ENCODE measurements at regions not wholly inside any gene's neighbourhood (a gene's known extent, or its start where the extent isn't known, plus 50 kb on each side); places are given as distances from the start of the nearest gene placed in this dataset.

DNA sequence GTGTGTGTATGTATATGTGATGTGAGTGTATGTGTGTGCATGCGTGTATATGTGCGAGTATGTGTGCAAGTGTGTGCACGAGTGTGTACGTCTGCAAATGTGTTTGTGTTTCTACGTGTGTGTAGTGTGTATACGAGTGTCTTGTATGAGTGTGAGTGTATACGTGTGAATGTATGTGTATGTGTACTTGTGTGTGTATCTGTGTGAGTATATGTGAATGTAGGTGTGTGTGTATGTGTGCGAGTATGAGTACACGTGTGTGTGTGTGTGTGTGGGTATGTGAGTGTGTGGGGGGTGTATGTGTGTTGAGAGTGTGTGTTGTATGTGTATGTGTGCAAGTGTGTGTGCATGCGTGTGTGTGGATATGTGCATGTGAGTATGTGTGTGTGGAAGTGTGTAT is 602.0 kb upstream of the CDH4 start:
- TF ChIP-seq, protein P1, sequence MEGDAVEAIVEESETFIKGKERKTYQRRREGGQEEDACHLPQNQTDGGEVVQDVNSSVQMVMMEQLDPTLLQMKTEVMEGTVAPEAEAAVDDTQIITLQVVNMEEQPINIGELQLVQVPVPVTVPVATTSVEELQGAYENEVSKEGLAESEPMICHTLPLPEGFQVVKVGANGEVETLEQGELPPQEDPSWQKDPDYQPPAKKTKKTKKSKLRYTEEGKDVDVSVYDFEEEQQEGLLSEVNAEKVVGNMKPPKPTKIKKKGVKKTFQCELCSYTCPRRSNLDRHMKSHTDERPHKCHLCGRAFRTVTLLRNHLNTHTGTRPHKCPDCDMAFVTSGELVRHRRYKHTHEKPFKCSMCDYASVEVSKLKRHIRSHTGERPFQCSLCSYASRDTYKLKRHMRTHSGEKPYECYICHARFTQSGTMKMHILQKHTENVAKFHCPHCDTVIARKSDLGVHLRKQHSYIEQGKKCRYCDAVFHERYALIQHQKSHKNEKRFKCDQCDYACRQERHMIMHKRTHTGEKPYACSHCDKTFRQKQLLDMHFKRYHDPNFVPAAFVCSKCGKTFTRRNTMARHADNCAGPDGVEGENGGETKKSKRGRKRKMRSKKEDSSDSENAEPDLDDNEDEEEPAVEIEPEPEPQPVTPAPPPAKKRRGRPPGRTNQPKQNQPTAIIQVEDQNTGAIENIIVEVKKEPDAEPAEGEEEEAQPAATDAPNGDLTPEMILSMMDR (IDR thresholded peaks at IDR 0.05; ENCODE audit: insufficient read depth, missing control alignments), result no peak
- FAIRE-seq (no peak), DNase-seq (ENCODE audit: insufficient read length, low spot score) (no peak)

DNA sequence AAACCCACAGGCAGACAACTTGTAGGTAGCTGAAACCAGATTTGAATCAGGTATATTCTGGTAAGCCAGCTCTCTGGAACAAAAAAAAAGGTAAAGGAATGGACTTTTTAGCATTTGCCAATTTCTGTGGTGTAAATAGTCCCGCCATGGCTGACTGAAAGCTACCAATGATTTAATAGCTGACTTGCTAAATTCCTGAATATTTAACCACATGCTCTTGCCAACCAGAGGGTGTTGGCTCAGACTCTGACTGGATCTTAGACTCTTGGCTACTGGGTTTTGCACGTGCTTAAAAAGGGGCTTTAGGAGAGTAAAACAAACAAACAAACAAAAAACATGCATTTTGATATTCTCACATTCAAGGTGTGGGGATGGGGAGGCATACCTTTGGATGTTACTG is 600.0 kb upstream of the CDH4 start:
- FAIRE-seq (no peak), DNase-seq (ENCODE audit: insufficient read length, low spot score) (no peak)
- TF ChIP-seq, protein P1 (IDR thresholded peaks at IDR 0.05; ENCODE audit: insufficient read depth, missing control alignments), result no peak

DNA sequence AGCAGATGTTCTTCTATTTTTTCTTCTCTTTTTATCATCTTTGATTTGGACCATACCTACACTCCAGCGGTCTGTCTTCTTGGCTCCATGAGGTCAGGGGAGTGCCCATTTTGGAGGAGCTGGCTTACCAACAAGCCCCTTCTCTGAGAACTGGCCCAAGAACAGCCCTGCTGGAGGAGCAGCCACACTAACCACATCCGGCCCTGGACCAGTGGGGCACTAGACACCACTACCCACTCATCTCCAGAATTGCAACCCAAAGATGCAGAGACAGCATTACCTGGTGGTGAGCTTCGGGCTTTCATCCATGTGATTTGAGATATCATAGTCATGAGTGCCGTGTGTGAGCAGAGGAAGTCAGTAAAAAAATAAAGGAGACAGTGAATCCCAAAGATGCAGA is 599.4 kb upstream of the CDH4 start:
- DNase-seq (ENCODE audit: insufficient read length, low spot score) (no peak), FAIRE-seq (no peak)
- TF ChIP-seq, protein P1 (IDR thresholded peaks at IDR 0.05; ENCODE audit: insufficient read depth, missing control alignments), result no peak

DNA sequence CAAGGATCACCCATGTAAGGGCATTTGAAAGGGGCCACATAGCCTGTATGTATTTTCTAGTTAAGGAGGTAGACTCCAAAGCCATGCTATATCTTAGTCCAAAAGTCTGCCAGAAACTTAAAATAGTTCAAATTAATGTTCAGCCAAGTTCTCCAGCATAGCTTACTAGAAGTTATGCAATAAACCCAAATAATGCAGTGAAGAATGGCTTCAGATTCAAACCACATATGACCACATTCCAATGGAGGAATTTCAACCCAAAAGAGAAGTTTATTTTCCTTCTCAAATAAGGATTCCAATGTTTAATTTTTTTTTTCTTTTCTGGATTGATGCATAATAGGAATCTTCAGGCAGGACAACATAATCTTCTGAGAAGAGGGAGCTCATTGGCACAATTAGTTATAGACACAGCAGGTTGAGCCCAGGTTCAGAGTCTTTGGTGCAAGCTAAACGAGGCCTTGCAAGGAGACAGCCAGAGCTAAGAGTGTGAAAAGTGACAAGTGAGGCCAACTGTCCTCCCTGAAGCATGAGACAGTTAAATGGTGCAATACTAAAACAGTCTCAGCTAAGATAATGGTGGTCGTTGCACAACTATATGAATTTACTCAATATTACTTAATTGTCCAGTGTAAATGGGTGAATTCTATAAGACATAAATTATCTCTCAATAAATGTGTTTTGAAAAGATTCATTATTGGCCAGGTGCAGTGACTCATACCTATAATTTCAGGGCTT is 598.8 kb upstream of the CDH4 start:
- no peak for FAIRE-seq

DNA sequence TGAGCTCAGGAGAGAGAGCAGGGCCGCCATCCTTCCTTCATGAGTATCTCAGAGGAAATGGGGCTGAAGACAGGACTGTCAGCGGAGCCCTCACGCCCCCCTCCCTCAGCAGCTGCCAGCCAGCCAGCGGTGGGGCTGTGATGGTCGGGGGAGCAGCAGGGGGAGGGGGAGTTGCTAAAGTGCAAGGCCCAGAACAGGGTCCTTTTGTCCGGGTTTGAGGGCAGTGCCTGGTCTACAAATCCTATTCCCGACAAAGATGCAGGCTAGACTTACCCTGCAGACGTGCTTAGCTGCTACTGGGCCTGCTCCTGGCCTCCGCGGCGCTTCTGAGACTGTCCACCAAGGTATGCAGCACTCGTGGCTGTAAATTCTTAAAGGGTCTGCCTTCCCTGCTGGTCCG is 593.4 kb upstream of the CDH4 start:
- no peak for DNase-seq (ENCODE audit: insufficient read length, low spot score)
- no peak for FAIRE-seq
- TF ChIP-seq, protein P1 (IDR thresholded peaks at IDR 0.05; ENCODE audit: insufficient read depth, missing control alignments), result no peak

More for the DNA sequence above, 598.8 kb upstream of the CDH4 start:
- no peak for DNase-seq (ENCODE audit: insufficient read length, low spot score)
- TF ChIP-seq, protein P1 (IDR thresholded peaks at IDR 0.05; ENCODE audit: insufficient read depth, missing control alignments), result no peak

DNA sequence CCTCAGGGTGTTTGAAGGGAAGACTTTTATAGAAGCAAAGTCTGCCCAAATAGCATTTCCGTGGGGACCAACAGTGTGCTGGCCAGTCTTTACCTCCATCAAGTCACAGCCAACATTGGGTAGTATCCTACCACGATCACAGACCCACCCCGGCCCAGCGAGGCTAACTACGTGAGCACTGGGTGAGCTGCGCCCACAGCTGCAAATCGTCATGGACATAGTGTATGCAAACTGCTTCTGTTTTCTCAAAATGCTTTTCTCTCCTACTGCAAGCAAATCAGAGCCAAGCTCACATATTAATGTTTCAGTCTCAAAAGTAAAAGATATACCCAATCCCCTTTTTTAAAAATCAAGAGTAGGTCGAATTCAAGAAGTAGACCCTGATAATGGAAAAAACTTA is 592.8 kb upstream of the CDH4 start:
- FAIRE-seq (no peak), DNase-seq (ENCODE audit: insufficient read length, low spot score) (no peak)
- TF ChIP-seq, protein P1 (IDR thresholded peaks at IDR 0.05; ENCODE audit: insufficient read depth, missing control alignments), result no peak

DNA sequence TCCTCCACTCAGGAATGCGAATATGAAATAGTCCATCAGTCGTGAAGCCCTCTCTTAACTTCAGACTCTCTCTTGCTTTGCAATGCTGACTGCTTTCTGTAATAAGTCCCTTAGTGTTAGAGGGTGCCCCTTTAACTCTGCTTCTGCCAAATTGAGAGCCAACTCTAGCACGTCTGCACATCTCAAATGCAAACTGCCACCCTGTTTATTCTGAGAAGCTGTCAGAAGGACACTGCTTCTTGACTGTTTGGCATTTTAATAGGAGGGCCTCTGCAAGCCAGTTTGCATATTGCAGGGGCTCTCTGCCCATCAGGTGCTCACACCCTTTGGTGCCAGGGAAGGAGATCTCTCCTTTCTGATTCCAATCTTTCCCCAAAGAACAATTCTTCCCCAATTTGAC is 589.8 kb upstream of the CDH4 start:
- DNase-seq (ENCODE audit: insufficient read length, low spot score), result no peak
- no peak for FAIRE-seq
- TF ChIP-seq, protein P1 (IDR thresholded peaks at IDR 0.05; ENCODE audit: insufficient read depth, missing control alignments), result no peak

Measured in D721Med (cell line).